ENCODE measurements at regions not wholly inside any gene's neighbourhood (a gene's known extent, or its start where the extent isn't known, plus 50 kb on each side); places are given as distances from the start of the nearest gene placed in this dataset.
"Not testable (repeated sequence)": the region's sequence is repeated elsewhere in the genome, so short reads cannot be mapped to it uniquely, and the experiment has no call there.

GRCh38 chr2:136715146-136715545 lies 50.2 kb upstream of the THSD7B start:
- DNase-seq (ENCODE audit: low spot score) = no peak

GRCh38 chr2:136714452-136714951 lies 50.8 kb upstream of the THSD7B start:
- DNase-seq (ENCODE audit: low spot score) = no peak

- no peak for DNase-seq (ENCODE audit: low spot score)
Measured at GRCh38 chr2:136713739-136714138, 51.6 kb upstream of the THSD7B start.

GRCh38 chr2:136705336-136705735 lies 60.0 kb upstream of the THSD7B start:
- DNase-seq (ENCODE audit: low spot score) = no peak

- DNase-seq (ENCODE audit: low spot score) = no peak
Measured at GRCh38 chr2:136703214-136703613, 62.1 kb upstream of the THSD7B start.

GRCh38 chr2:136696438-136696837 lies 68.9 kb upstream of the THSD7B start:
- DNase-seq (ENCODE audit: low spot score) = no peak

GRCh38 chr2:136693966-136694365 lies 71.4 kb upstream of the THSD7B start:
- DNase-seq (ENCODE audit: low spot score) = no peak

- DNase-seq (ENCODE audit: low spot score) = not testable (repeated sequence)
Measured at GRCh38 chr2:136680079-136680478, 85.3 kb upstream of the THSD7B start.

GRCh38 chr2:136665736-136666135 lies 99.6 kb upstream of the THSD7B start:
- DNase-seq (ENCODE audit: low spot score) = no peak

GRCh38 chr2:136664713-136665405 lies 100.5 kb upstream of the THSD7B start:
- no peak for DNase-seq (ENCODE audit: low spot score)

GRCh38 chr2:136658201-136658600 lies 107.1 kb upstream of the THSD7B start:
- no peak for DNase-seq (ENCODE audit: low spot score)

- DNase-seq (ENCODE audit: low spot score) = no peak
Measured at GRCh38 chr2:136653861-136654260, 111.5 kb upstream of the THSD7B start.

- DNase-seq (ENCODE audit: low spot score) = no peak
Measured at GRCh38 chr2:136651456-136652010, 113.8 kb upstream of the THSD7B start.

GRCh38 chr2:136647039-136647438 lies 118.3 kb upstream of the THSD7B start:
- DNase-seq (ENCODE audit: low spot score) = no peak

GRCh38 chr2:136645236-136645828 lies 120.0 kb upstream of the THSD7B start:
- DNase-seq (ENCODE audit: low spot score) = no peak

- DNase-seq (ENCODE audit: low spot score) = no peak
Measured at GRCh38 chr2:136639651-136640050, 125.7 kb upstream of the THSD7B start.

GRCh38 chr2:136638193-136638592 lies 127.2 kb upstream of the THSD7B start:
- DNase-seq (ENCODE audit: low spot score) = no peak

GRCh38 chr2:136637402-136637801 lies 127.9 kb upstream of the THSD7B start:
- no peak for DNase-seq (ENCODE audit: low spot score)

- no peak for DNase-seq (ENCODE audit: low spot score)
Measured at GRCh38 chr2:136628490-136628889, 136.9 kb upstream of the THSD7B start.

GRCh38 chr2:136613096-136613495 lies 152.2 kb upstream of the THSD7B start:
- no peak for DNase-seq (ENCODE audit: low spot score)

- no peak for DNase-seq (ENCODE audit: low spot score)
Measured at GRCh38 chr2:136612079-136612478, 153.3 kb upstream of the THSD7B start.

- no peak for DNase-seq (ENCODE audit: low spot score)
Measured at GRCh38 chr2:136611451-136611850, 153.9 kb upstream of the THSD7B start.

GRCh38 chr2:136582628-136583205 lies 182.6 kb upstream of the THSD7B start:
- peak; percentile 14 for DNase-seq (ENCODE audit: low spot score)

All from AG20443 (cell line).